ENCODE measurements at regions not wholly inside any gene's neighbourhood (a gene's known extent, or its start where the extent isn't known, plus 50 kb on each side); places are given as distances from the start of the nearest gene placed in this dataset.
A peak's percentile ranks its signal among the peaks of the same experiment; 100 is the strongest.

DNA sequence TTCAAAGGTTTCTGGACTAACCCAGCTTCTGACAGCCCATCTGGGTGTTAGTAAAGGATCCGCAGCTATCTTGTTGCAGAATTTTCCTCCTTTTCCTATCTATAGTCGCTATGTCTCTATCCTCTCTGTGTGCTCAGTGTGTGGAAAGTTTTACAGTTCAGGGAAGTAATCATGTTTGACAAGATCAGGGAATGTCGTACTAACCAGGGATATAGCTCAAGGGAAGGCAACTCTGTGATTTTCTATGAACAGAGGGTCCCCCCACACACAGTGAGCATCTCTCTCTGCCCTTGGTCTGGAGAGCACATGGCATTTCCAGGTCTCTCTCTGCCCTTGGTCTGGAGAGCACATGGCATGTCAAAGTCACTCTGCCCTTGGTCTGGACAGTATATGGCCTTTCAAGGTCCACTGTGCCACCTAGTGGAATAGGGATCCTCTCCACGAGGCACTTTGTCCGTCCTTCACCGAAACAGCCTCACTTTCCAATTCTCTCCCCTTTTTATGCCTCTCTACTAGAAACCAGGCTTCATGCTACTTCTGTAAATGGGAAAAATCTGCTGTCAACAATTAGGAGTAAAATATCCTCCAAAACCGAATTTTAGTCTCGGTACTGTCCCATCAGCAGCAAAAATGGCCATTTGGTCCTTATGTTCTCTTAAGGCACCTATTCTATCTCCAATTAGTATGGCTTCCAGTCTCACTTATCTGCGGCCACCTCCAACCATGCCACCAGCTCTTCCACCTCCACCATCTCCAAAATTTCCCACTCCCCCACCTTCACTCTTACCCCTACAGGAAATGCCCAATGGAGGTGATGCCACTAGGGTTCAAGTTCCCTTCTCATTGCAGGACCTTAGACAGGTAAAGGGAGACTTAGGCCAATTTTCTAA is 88.7 kb downstream of the IGLL5 start:
- Histone ChIP-seq H3K4me3 (replicated peaks in 1 of 4; ENCODE audit: control extremely low read depth in 1 of 4, insufficient read depth in 1 of 4, low read depth in 3 of 4, low read length in 4 of 4) (no peak overlapping the region), H3K36me3 (ENCODE audit: control insufficient read depth, insufficient read depth, low read length) (no peaks in the 10 kb centered on the region), H2AFZ (ENCODE audit: low read length) (no peak overlapping the region), H3K9me3 (ENCODE audit: control insufficient read depth, insufficient read depth, low read depth, low read length) (no peaks in the 10 kb centered on the region), H3K9ac (ENCODE audit: insufficient read depth, low read length) (no peak overlapping the region), H3K79me2 (ENCODE audit: control insufficient read depth, insufficient read depth, low read length) (no peaks in the 10 kb centered on the region), H3K27me3 (ENCODE audit: control insufficient read depth, insufficient read depth, low read length) (no peaks in the 10 kb centered on the region), H3K4me1 (ENCODE audit: control insufficient read depth, extremely low read depth, insufficient read depth, low read length) (no peaks in the 10 kb centered on the region), H3K4me2 (ENCODE audit: extremely low read depth, insufficient read depth, low read length) (no peak overlapping the region), H3K27ac (ENCODE audit: insufficient read depth, low read length) (no peak overlapping the region), H4K20me1 (ENCODE audit: control insufficient read depth, extremely low read depth, insufficient read depth, low read length) (no peaks in the 10 kb centered on the region)
- DNase-seq (ENCODE audit: low read depth in 2 of 2): no peak
- TF ChIP-seq, protein P1, sequence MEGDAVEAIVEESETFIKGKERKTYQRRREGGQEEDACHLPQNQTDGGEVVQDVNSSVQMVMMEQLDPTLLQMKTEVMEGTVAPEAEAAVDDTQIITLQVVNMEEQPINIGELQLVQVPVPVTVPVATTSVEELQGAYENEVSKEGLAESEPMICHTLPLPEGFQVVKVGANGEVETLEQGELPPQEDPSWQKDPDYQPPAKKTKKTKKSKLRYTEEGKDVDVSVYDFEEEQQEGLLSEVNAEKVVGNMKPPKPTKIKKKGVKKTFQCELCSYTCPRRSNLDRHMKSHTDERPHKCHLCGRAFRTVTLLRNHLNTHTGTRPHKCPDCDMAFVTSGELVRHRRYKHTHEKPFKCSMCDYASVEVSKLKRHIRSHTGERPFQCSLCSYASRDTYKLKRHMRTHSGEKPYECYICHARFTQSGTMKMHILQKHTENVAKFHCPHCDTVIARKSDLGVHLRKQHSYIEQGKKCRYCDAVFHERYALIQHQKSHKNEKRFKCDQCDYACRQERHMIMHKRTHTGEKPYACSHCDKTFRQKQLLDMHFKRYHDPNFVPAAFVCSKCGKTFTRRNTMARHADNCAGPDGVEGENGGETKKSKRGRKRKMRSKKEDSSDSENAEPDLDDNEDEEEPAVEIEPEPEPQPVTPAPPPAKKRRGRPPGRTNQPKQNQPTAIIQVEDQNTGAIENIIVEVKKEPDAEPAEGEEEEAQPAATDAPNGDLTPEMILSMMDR (conservative IDR thresholded peaks at IDR 0.05 in 1 of 2, IDR thresholded peaks at IDR 0.05 in 1 of 2; ENCODE audit: low read depth in 1 of 2, low read length in 2 of 2): no peak
- no peak for TF ChIP-seq EZH2 (IDR thresholded peaks at IDR 0.05; ENCODE audit: low read length, missing control alignments)

DNA sequence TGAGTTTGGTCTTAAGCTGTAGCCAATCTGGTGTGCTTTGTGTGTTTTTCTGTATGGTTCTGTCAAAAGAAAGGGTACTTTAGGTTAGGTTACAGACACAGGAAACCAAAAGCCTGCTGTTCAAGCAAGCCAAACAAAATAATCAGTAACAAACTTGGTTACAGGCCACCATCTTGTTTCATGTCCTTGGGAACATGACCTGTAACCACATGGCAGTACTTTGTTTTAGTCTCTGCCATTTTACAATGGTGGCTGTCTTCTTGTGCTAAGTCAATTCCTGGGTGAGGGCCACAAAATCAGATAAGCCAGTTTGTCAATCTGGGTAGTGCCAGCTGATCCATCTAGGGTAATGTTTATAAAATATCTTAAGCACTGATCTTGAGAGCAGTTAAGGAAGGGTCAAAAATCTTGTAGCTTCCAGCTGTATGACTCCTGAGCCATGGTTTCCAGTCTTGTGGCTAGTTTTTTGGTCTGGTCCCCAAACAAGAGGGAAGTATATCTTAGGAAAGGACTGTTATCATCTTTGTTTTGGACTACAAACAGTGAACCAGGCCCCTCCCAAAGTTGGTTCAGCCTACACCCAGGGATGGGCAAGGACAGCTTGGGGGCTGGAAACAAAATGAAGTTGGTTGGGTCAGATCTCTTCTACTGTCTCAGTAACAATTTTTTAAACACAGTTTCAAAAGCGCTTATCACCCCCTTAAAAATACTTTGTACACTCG is 90.0 kb downstream of the IGLL5 start:
- Histone ChIP-seq H3K4me1 (ENCODE audit: control insufficient read depth, extremely low read depth, insufficient read depth, low read length) (no peaks in the 10 kb centered on the region), H3K4me2 (ENCODE audit: extremely low read depth, insufficient read depth, low read length) (no peak overlapping the region)

DNA sequence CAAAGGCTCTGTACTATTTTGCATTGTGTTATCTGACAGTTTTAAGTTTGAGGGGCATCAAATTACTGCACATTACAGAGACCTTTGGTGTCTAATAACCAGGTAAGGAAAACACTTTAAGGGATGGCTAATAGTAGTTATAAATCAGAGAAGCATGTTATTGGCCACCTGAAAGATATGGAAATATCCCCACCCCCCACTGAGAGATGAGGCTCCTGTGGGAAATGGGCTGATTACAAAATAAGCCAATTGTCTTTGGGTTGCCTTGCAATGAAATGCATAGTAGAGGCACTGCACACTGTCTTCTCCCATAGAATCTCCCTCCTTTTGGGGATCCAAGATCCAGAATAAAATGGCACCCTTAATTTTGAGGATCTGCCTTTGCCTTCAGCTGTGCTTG is 91.0 kb downstream of the IGLL5 start:
- DNase-seq (ENCODE audit: low read depth in 2 of 2): no peak
- H3K79me2 ChIP-seq (ENCODE audit: control insufficient read depth, insufficient read depth, low read length): no peaks in the 10 kb centered on the region
- H3K36me3 ChIP-seq (ENCODE audit: control insufficient read depth, insufficient read depth, low read length): no peaks in the 10 kb centered on the region
- H3K9ac ChIP-seq (ENCODE audit: insufficient read depth, low read length): no peak overlapping the region
- no peak overlapping the region for H3K4me3 ChIP-seq (replicated peaks in 1 of 4; ENCODE audit: control extremely low read depth in 1 of 4, insufficient read depth in 1 of 4, low read depth in 3 of 4, low read length in 4 of 4)
- no peaks in the 10 kb centered on the region for H3K27me3 ChIP-seq (ENCODE audit: control insufficient read depth, insufficient read depth, low read length)
- H3K4me2 ChIP-seq (ENCODE audit: extremely low read depth, insufficient read depth, low read length): no peak overlapping the region
- no peaks in the 10 kb centered on the region for H3K9me3 ChIP-seq (ENCODE audit: control insufficient read depth, insufficient read depth, low read depth, low read length)
- no peak overlapping the region for H2AFZ ChIP-seq (ENCODE audit: low read length)
- H3K27ac ChIP-seq (ENCODE audit: insufficient read depth, low read length): no peak overlapping the region
- TF ChIP-seq, protein P1 (conservative IDR thresholded peaks at IDR 0.05 in 1 of 2, IDR thresholded peaks at IDR 0.05 in 1 of 2; ENCODE audit: low read depth in 1 of 2, low read length in 2 of 2): no peak
- no peak for TF ChIP-seq EZH2 (IDR thresholded peaks at IDR 0.05; ENCODE audit: low read length, missing control alignments)
- no peaks in the 10 kb centered on the region for H3K4me1 ChIP-seq (ENCODE audit: control insufficient read depth, extremely low read depth, insufficient read depth, low read length)
- H4K20me1 ChIP-seq (ENCODE audit: control insufficient read depth, extremely low read depth, insufficient read depth, low read length): no peaks in the 10 kb centered on the region

More for the DNA sequence above, 90.0 kb downstream of the IGLL5 start:
- Histone ChIP-seq H3K27me3 (ENCODE audit: control insufficient read depth, insufficient read depth, low read length) (no peaks in the 10 kb centered on the region), H3K9ac (ENCODE audit: insufficient read depth, low read length) (no peak overlapping the region), H3K27ac (ENCODE audit: insufficient read depth, low read length) (no peak overlapping the region), H2AFZ (ENCODE audit: low read length) (no peak overlapping the region), H4K20me1 (ENCODE audit: control insufficient read depth, extremely low read depth, insufficient read depth, low read length) (no peaks in the 10 kb centered on the region), H3K79me2 (ENCODE audit: control insufficient read depth, insufficient read depth, low read length) (no peaks in the 10 kb centered on the region), H3K9me3 (ENCODE audit: control insufficient read depth, insufficient read depth, low read depth, low read length) (no peaks in the 10 kb centered on the region), H3K36me3 (ENCODE audit: control insufficient read depth, insufficient read depth, low read length) (no peaks in the 10 kb centered on the region), H3K4me3 (replicated peaks in 1 of 4; ENCODE audit: control extremely low read depth in 1 of 4, insufficient read depth in 1 of 4, low read depth in 3 of 4, low read length in 4 of 4) (no peak overlapping the region)
- peak in 1 of 2 donors; percentile 3 for DNase-seq (ENCODE audit: low read depth in 2 of 2)
- TF ChIP-seq, protein P1 (conservative IDR thresholded peaks at IDR 0.05 in 1 of 2, IDR thresholded peaks at IDR 0.05 in 1 of 2; ENCODE audit: low read depth in 1 of 2, low read length in 2 of 2): no peak
- TF ChIP-seq EZH2 (IDR thresholded peaks at IDR 0.05; ENCODE audit: low read length, missing control alignments): no peak

All from fibroblast of lung (primary cell).